ENCODE measurements at regions not wholly inside any gene's neighbourhood (a gene's known extent, or its start where the extent isn't known, plus 50 kb on each side); places are given as distances from the start of the nearest gene placed in this dataset.

DNA sequence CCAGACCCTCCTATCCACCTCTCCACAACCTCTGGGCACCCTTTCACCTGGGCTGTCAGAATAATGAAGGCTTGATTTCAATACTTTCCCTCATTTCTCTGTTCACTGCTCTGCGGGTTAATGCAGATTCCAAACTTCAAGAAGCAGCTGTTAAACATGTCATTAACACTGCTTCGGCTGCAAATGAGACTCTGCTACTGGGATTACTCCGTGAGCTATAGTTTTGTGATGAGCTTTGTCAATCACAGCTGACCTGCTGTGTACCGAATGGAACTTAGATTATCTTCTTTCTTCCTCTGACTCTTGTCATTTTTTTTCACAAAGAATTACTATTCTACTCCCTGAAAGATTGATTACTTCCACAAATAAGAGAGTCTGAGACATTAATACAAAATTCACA lies 160.5 kb downstream of the TMEM182 start:
- WGBS (ENCODE audit: missing lambda C conversion rate) = 12% methylated on average over 4 of the region's 4 CpGs
- Histone ChIP-seq H3K9me3 (no peaks in the 10 kb centered on the region), H3K27ac (no peak overlapping the region), H3K4me2 (no peak overlapping the region), H3K4me1 (no peaks in the 10 kb centered on the region), H3K4me3 (no peak overlapping the region)
- ATAC-seq (no peak), DNase-seq (ENCODE audit: low read depth in 1 of 2, low spot score in 1 of 2) (no peak), FAIRE-seq (no peak)
- TF ChIP-seq RAD21 (conservative IDR thresholded peaks at IDR 0.05 in 1 of 2, IDR thresholded peaks at IDR 0.05 in 1 of 2) (no peak), CBX8 (IDR thresholded peaks at IDR 0.05) (no peak), ZNF302 (CRISPR knock-in tag; IDR thresholded peaks at IDR 0.05) (no peak), RNF2 (IDR thresholded peaks at IDR 0.05; ENCODE audit: borderline replicate concordance, low read depth) (no peak), HEYL (CRISPR knock-in tag; IDR thresholded peaks at IDR 0.05) (no peak), JUN (IDR thresholded peaks at IDR 0.05) (no peak), ZC3H11A (IDR thresholded peaks at IDR 0.05) (no peak), MAZ (IDR thresholded peaks at IDR 0.05; ENCODE audit: borderline replicate concordance, low read depth, low read length) (no peak), CHD4 (IDR thresholded peaks at IDR 0.05; ENCODE audit: borderline replicate concordance) (no peak)
- TF ChIP-seq, protein P1, sequence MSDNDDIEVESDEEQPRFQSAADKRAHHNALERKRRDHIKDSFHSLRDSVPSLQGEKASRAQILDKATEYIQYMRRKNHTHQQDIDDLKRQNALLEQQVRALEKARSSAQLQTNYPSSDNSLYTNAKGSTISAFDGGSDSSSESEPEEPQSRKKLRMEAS (IDR thresholded peaks at IDR 0.05) = no peak
- POLR2A ChIA-PET = no interaction called here
- CTCF ChIA-PET = no interaction called here

- Histone ChIP-seq H3K9me3 (no peaks in the 10 kb centered on the region), H3K27ac (no peak overlapping the region), H3K4me2 (no peak overlapping the region), H3K4me1 (no peaks in the 10 kb centered on the region), H3K4me3 (no peak overlapping the region)
- WGBS (ENCODE audit: missing lambda C conversion rate) = 41% methylated on average over 7 of the region's 7 CpGs
- FAIRE-seq = no peak
- DNase-seq (ENCODE audit: low read depth in 1 of 2, low spot score in 1 of 2) = no peak
- no peak for TF ChIP-seq RNF2 (IDR thresholded peaks at IDR 0.05; ENCODE audit: borderline replicate concordance, low read depth)
- no peak for TF ChIP-seq ELK1 (IDR thresholded peaks at IDR 0.05; ENCODE audit: low read depth, low read length)
- TF ChIP-seq EHF (CRISPR knock-in tag; IDR thresholded peaks at IDR 0.05) = no peak
- TF ChIP-seq PBX3 (IDR thresholded peaks at IDR 0.05) = no peak
- no peak for ATAC-seq
- POLR2A ChIA-PET = no interaction called here
- CTCF ChIA-PET = no interaction called here
Observed at GRCh38 chr2:102925003-102925402, 163.2 kb downstream of the TMEM182 start.

GRCh38 chr2:102927854-102928267 lies 166.0 kb downstream of the TMEM182 start:
- Histone ChIP-seq H3K4me1 (no peaks in the 10 kb centered on the region), H3K9me3 (no peaks in the 10 kb centered on the region), H3K27ac (no peak overlapping the region), H3K4me3 (no peak overlapping the region), H3K4me2 (no peak overlapping the region)
- ChIA-PET POLR2A (no interaction called here), CTCF (interaction anchor here (1.5 kb wide), 1 partner anchor 234 kb away, joined by 3 read pairs; no protein-coding TSS in a partner anchor)
- no peak for TF ChIP-seq CBX8 (IDR thresholded peaks at IDR 0.05)
- TF ChIP-seq RNF2 (IDR thresholded peaks at IDR 0.05; ENCODE audit: borderline replicate concordance, low read depth) = no peak
- no peak for TF ChIP-seq TFCP2L1 (CRISPR knock-in tag; IDR thresholded peaks at IDR 0.05)
- TF ChIP-seq HOXB5 (CRISPR knock-in tag; IDR thresholded peaks at IDR 0.05) = no peak
- no peak for TF ChIP-seq ZNF302 (CRISPR knock-in tag; IDR thresholded peaks at IDR 0.05)
- no peak for TF ChIP-seq HOXA7 (CRISPR knock-in tag; IDR thresholded peaks at IDR 0.05)
- no peak for TF ChIP-seq MAZ (IDR thresholded peaks at IDR 0.05; ENCODE audit: borderline replicate concordance, low read depth, low read length)
- TF ChIP-seq ATOH8 (CRISPR knock-in tag; IDR thresholded peaks at IDR 0.05; ENCODE audit: low read depth) = no peak
- TF ChIP-seq HES2 (IDR thresholded peaks at IDR 0.05) = no peak
- TF ChIP-seq CEBPB (IDR thresholded peaks at IDR 0.05) = no peak
- TF ChIP-seq MYC (IDR thresholded peaks at IDR 0.05; ENCODE audit: borderline replicate concordance, low read length) = no peak
- DNase-seq (ENCODE audit: low read depth in 1 of 2, low spot score in 1 of 2) (no peak), ATAC-seq (no peak), FAIRE-seq (no peak)
- WGBS (ENCODE audit: missing lambda C conversion rate) = 46% methylated on average over 5 of the region's 5 CpGs
